Endodermal cell (in vitro differentiated cells): ENCODE measurements at regions not wholly inside any gene's neighbourhood (a gene's known extent, or its start where the extent isn't known, plus 50 kb on each side); places are given as distances from the start of the nearest gene placed in this dataset.

Experiments used
- DNase-seq: peaks from one replicate; pipeline ENCODE4 v3.0.0-alpha.2; 2017
- H3K27ac ChIP-seq: 2 replicates; pipeline ENCODE4 v1.5.1; 2013; ENCODE audit warnings: mild to moderate bottlenecking, low read depth, low read length, moderate library complexity
- H3K27me3 ChIP-seq: 2 replicates; pipeline ENCODE4 v1.6.1; 2013; ENCODE audit warnings: mild to moderate bottlenecking, low read length, moderate library complexity; ENCODE audit not compliant: insufficient read depth, control insufficient read depth, poor library complexity, severe bottlenecking
- H3K36me3 ChIP-seq: 2 replicates; pipeline ENCODE4 v1.7.0; 2013; ENCODE audit warnings: mild to moderate bottlenecking, low read length, moderate library complexity; ENCODE audit not compliant: control insufficient read depth, insufficient read depth
- H3K4me1 ChIP-seq: one replicate; pipeline ENCODE4 v1.7.0; 2013; ENCODE audit warnings: low read length; ENCODE audit not compliant: control insufficient read depth, insufficient read depth
- H3K4me3 ChIP-seq: 2 replicates; pipeline ENCODE4 v1.5.1; 2013; ENCODE audit warnings: mild to moderate bottlenecking, low read length, moderate library complexity
- H3K9ac ChIP-seq: 2 replicates; pipeline ENCODE4 v1.6.1; 2013; ENCODE audit warnings: mild to moderate bottlenecking, low read length, moderate library complexity; ENCODE audit not compliant: poor library complexity, severe bottlenecking; ENCODE audit errors: extremely low read depth
- H3K9me3 ChIP-seq: 2 replicates; pipeline ENCODE4 v1.6.1; 2013; ENCODE audit warnings: mild to moderate bottlenecking, low read length, moderate library complexity; ENCODE audit not compliant: control insufficient read depth
- H3K27ac Mint-ChIP-seq: 2 replicates; pipeline ENCODE4 v1.8.0; 2020; ENCODE audit warnings: mixed read lengths
- H3K27me3 Mint-ChIP-seq: 2 replicates; pipeline ENCODE4 v1.8.0; 2021; ENCODE audit warnings: mild to moderate bottlenecking, mixed read lengths; ENCODE audit not compliant: insufficient read depth
- H3K36me3 Mint-ChIP-seq: 2 replicates; pipeline ENCODE4 v1.8.0; 2020; ENCODE audit warnings: low read depth, mixed read lengths
- H3K4me1 Mint-ChIP-seq: 2 replicates; pipeline ENCODE4 v1.8.0; 2020; ENCODE audit warnings: mixed read lengths
- H3K4me3 Mint-ChIP-seq: 2 replicates; pipeline ENCODE4 v1.8.0; 2020; ENCODE audit warnings: mild to moderate bottlenecking, moderate library complexity, mixed read lengths
- H3K9me3 Mint-ChIP-seq: 2 replicates; pipeline ENCODE4 v1.8.0; 2020; ENCODE audit warnings: mild to moderate bottlenecking, mixed read lengths
- WGBS, 2 experiments: methylation state at CpG; one replicate each; pipeline versions ENCODE4 v1.1.5 to v1.1.7; 2013; ENCODE audit warnings: missing lambda C conversion rate in 2 of 2, mixed read lengths in 1 of 2; ENCODE audit not compliant: insufficient coverage in 1 of 2, insufficient read length in 1 of 2; 5-methylcytosine and 5-hydroxymethylcytosine counted together
- TF ChIP-seq, protein P1 (sequence below): fragments of 200-600 bp; sonication (generic); conservative IDR thresholded peaks from 2 replicates; pipeline ENCODE4 v1.5.0; 2021; ENCODE audit warnings: antibody characterized with exemption, mild to moderate bottlenecking

DNA sequence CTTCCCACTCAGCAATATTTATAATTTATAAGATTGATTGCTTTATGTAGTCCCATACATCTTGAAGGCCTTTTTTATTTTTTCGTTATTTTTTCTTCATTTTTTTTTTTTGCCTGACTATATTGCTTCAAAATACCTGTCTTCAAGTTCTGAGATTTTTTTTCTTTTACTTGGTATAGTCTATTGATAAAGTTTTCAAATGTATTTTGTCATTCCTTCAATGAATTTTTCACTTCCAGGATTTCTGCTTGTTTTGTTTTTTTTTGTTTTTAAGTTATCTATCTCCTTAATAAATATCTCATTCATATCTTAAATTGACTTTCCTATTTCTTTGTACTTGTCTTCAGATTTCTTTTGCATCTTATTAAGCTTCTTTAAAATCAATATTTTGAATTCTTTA, 905.6 kb upstream of the CDH6 start:
- no peak overlapping the region for H3K27ac ChIP-seq
- Mint-ChIP-seq H3K27me3 (no peaks in the 10 kb centered on the region), H3K36me3 (no peaks in the 10 kb centered on the region), H3K4me1 (no peaks in the 10 kb centered on the region), H3K27ac (no peak overlapping the region), H3K9me3 (no peaks in the 10 kb centered on the region), H3K4me3 (no peak overlapping the region)
- 67% methylated on average over 1 of the region's 1 CpG; no CpG with 5 or more reads in 1 of the 2 experiments for WGBS, 2 experiments
- DNase-seq: no peak
- H3K9ac ChIP-seq: no peak overlapping the region
- TF ChIP-seq, protein P1, sequence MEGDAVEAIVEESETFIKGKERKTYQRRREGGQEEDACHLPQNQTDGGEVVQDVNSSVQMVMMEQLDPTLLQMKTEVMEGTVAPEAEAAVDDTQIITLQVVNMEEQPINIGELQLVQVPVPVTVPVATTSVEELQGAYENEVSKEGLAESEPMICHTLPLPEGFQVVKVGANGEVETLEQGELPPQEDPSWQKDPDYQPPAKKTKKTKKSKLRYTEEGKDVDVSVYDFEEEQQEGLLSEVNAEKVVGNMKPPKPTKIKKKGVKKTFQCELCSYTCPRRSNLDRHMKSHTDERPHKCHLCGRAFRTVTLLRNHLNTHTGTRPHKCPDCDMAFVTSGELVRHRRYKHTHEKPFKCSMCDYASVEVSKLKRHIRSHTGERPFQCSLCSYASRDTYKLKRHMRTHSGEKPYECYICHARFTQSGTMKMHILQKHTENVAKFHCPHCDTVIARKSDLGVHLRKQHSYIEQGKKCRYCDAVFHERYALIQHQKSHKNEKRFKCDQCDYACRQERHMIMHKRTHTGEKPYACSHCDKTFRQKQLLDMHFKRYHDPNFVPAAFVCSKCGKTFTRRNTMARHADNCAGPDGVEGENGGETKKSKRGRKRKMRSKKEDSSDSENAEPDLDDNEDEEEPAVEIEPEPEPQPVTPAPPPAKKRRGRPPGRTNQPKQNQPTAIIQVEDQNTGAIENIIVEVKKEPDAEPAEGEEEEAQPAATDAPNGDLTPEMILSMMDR: no peak
- H3K27me3 ChIP-seq: no peaks in the 10 kb centered on the region
- no peak overlapping the region for H3K4me3 ChIP-seq
- no peaks in the 10 kb centered on the region for H3K36me3 ChIP-seq
- H3K9me3 ChIP-seq: peaks cover 14% of the 10 kb centered on the region
- no peaks in the 10 kb centered on the region for H3K4me1 ChIP-seq

DNA sequence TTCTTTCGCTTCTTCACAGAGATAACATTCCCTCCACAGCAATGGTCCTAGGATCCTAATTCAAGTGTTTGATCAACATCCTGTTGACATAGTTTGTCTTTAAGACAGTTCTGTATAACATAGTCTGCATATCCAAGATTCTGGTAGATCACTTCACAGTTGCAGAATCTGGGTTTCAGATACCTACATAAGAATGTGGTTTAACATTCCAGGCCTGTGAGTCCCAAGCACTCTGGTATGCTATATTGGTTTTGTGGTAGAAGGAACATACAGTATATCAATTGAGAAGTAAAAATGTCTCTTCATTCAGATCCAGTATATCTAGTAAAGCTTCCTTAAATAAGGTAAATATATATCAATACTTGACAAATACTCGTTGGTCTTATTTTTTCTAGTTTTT, 914.2 kb upstream of the CDH6 start:
- WGBS, 2 experiments: 96 to 100% methylated on average over 1 to 2 of the region's 2 CpGs
- Mint-ChIP-seq H3K4me1 (no peaks in the 10 kb centered on the region), H3K27me3 (no peaks in the 10 kb centered on the region), H3K4me3 (no peak overlapping the region), H3K27ac (no peak overlapping the region), H3K9me3 (peaks cover 5% of the 10 kb centered on the region), H3K36me3 (no peaks in the 10 kb centered on the region)
- Histone ChIP-seq H3K4me3 (no peak overlapping the region), H3K9me3 (no peaks in the 10 kb centered on the region), H3K9ac (no peak overlapping the region), H3K36me3 (no peaks in the 10 kb centered on the region), H3K4me1 (no peaks in the 10 kb centered on the region), H3K27me3 (no peaks in the 10 kb centered on the region), H3K27ac (no peak overlapping the region)
- TF ChIP-seq, protein P1: no peak
- DNase-seq: no peak

DNA sequence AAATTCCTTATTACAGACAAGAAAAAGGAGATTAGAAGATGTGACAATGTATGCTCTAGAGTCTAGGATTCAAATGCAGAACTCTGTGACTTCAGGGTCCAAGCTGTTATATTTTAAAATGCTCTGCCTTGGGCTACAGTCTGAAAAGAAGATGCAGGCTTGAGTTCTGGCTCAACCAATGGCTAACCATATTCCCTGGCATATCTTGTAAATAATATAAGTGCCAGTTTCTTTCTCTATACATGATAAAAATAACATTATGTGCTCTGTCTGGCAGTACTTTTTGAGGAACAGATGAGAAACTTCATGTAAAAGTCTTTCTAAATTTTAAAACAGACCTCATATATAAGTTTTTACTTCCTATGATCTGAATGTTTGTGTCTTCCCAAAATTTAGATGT, 926.5 kb upstream of the CDH6 start:
- H3K9me3 Mint-ChIP-seq: no peaks in the 10 kb centered on the region
- Histone ChIP-seq H3K9ac (no peak overlapping the region), H3K4me3 (no peak overlapping the region), H3K4me1 (no peaks in the 10 kb centered on the region), H3K9me3 (no peaks in the 10 kb centered on the region), H3K27me3 (no peaks in the 10 kb centered on the region), H3K27ac (no peak overlapping the region), H3K36me3 (no peaks in the 10 kb centered on the region)
- H3K27me3 Mint-ChIP-seq: no peaks in the 10 kb centered on the region
- TF ChIP-seq, protein P1: no peak
- H3K36me3 Mint-ChIP-seq: no peaks in the 10 kb centered on the region
- H3K4me3 Mint-ChIP-seq: no peak overlapping the region
- H3K27ac Mint-ChIP-seq: no peak overlapping the region
- no peaks in the 10 kb centered on the region for H3K4me1 Mint-ChIP-seq
- no peak for DNase-seq
